Activated T-cell treated with anti-CD3 and anti-CD28 coated beads, Interleukin-2, amount 50 U/mL, for 48 hours (primary cell): ENCODE measurements at regions not wholly inside any gene's neighbourhood (a gene's known extent, or its start where the extent isn't known, plus 50 kb on each side); places are given as distances from the start of the nearest gene placed in this dataset.

ENCODE experiments used
- DNase-seq, 2 experiments: peaks; one replicate each; pipeline ENCODE4 v3.0.0-alpha.2; 2020

GRCh38 chr4:155512046-155512445, 135.3 kb upstream of the MAP9 start:
- no peak for DNase-seq

- DNase-seq = no peak
These were observed 134.0 kb upstream of the MAP9 start for GRCh38 chr4:155510771-155511170.

- DNase-seq = no peak
These were observed 132.8 kb upstream of the MAP9 start for GRCh38 chr4:155509555-155509954.

GRCh38 chr4:155506745-155507144, 130.0 kb upstream of the MAP9 start:
- DNase-seq = no peak

- DNase-seq = no peak
These were observed 128.6 kb upstream of the MAP9 start for GRCh38 chr4:155505321-155505720.

GRCh38 chr4:155497306-155497705, 120.5 kb upstream of the MAP9 start:
- DNase-seq = no peak

GRCh38 chr4:155496294-155496626, 119.5 kb upstream of the MAP9 start:
- DNase-seq = no peak

GRCh38 chr4:155495572-155496293, 119.0 kb upstream of the MAP9 start:
- DNase-seq = no peak

GRCh38 chr4:155494037-155494718, 117.4 kb upstream of the MAP9 start:
- no peak for DNase-seq

GRCh38 chr4:155491336-155492120, 114.8 kb upstream of the MAP9 start:
- DNase-seq = no peak

GRCh38 chr4:155489271-155489670, 112.5 kb upstream of the MAP9 start:
- DNase-seq = no peak

GRCh38 chr4:155488691-155489090, 111.9 kb upstream of the MAP9 start:
- no peak for DNase-seq

GRCh38 chr4:155487210-155487609, 110.4 kb upstream of the MAP9 start:
- no peak for DNase-seq

GRCh38 chr4:155481150-155481549, 104.4 kb upstream of the MAP9 start:
- no peak for DNase-seq

- DNase-seq = no peak
These were observed 103.1 kb upstream of the MAP9 start for GRCh38 chr4:155479835-155480234.

- DNase-seq = no peak
These were observed 101.6 kb upstream of the MAP9 start for GRCh38 chr4:155478336-155478835.

GRCh38 chr4:155474758-155475157, 98.0 kb upstream of the MAP9 start:
- no peak for DNase-seq

- DNase-seq = no peak
These were observed 96.8 kb upstream of the MAP9 start for GRCh38 chr4:155473420-155474095.

- no peak for DNase-seq
These were observed 91.5 kb upstream of the MAP9 start for GRCh38 chr4:155468282-155468681.

GRCh38 chr4:155450676-155451075, 73.9 kb upstream of the MAP9 start:
- DNase-seq = no peak

- DNase-seq = no peak
These were observed 68.5 kb upstream of the MAP9 start for GRCh38 chr4:155445306-155445705.

GRCh38 chr4:155444721-155445120, 68.0 kb upstream of the MAP9 start:
- no peak for DNase-seq
